ENCODE measurements at regions not wholly inside any gene's neighbourhood (a gene's known extent, or its start where the extent isn't known, plus 50 kb on each side); places are given as distances from the start of the nearest gene placed in this dataset.

- TF ChIP-seq JUND (IDR thresholded peaks at IDR 0.05; ENCODE audit: low read length) (no peak), CTCF (IDR thresholded peaks at IDR 0.05; ENCODE audit: control extremely low read depth in 1 of 3, insufficient read depth in 1 of 3, low read depth in 1 of 3, low read length in 3 of 3) (no peak), KDM1A (IDR thresholded peaks at IDR 0.05; ENCODE audit: borderline replicate concordance, low read length) (no peak)
Observed at GRCh38 chr1:91201176-91201575, 179.3 kb upstream of the ZNF644 start.

All from H1 (cell line).